Muscle of leg (tissue), 3 donors: ENCODE measurements at regions not wholly inside any gene's neighbourhood (a gene's known extent, or its start where the extent isn't known, plus 50 kb on each side); places are given as distances from the start of the nearest gene placed in this dataset.
A peak's percentile ranks its signal among the peaks of the same experiment; 100 is the strongest.

Source experiments
- DNase-seq: peaks from one replicate; pipeline ENCODE4 v3.0.0; 2013
- H3K27ac ChIP-seq: one replicate; pipeline ENCODE4 v1.5.1; 2013; ENCODE audit warnings: mild to moderate bottlenecking, low read length, control low read depth
- H3K27me3 ChIP-seq: one replicate; pipeline ENCODE4 v1.6.1; 2013; ENCODE audit warnings: low read length; ENCODE audit not compliant: control insufficient read depth, insufficient read depth
- H3K36me3 ChIP-seq: one replicate; pipeline ENCODE4 v1.6.1; 2013; ENCODE audit warnings: low read length; ENCODE audit not compliant: control insufficient read depth, insufficient read depth
- H3K4me1 ChIP-seq: one replicate; pipeline ENCODE4 v1.6.1; 2013; ENCODE audit warnings: low read length; ENCODE audit not compliant: control insufficient read depth, insufficient read depth
- H3K4me3 ChIP-seq: one replicate; pipeline ENCODE4 v1.5.1; 2013; ENCODE audit warnings: low read length, control low read depth
- H3K9me3 ChIP-seq: replicated peaks from 2 replicates; pipeline ENCODE4 v1.6.1; 2013; ENCODE audit warnings: low read depth, low read length; ENCODE audit not compliant: control insufficient read depth
- WGBS: methylation state at CpG from one replicate; pipeline ENCODE4 v1.1.5; 2013; ENCODE audit warnings: missing lambda C conversion rate; ENCODE audit not compliant: insufficient coverage; 5-methylcytosine and 5-hydroxymethylcytosine counted together

GRCh38 chr2:120936476-120937334 lies 201.0 kb downstream of the GLI2 start:
- 50% methylated on average over 5 of the region's 10 CpGs for WGBS
- peaks cover 75% of the 10 kb centered on the region for H3K4me1 ChIP-seq
- no peak overlapping the region for H3K27ac ChIP-seq
- no peak overlapping the region for H3K4me3 ChIP-seq
- DNase-seq = peak; percentile 37
- H3K36me3 ChIP-seq = no peaks in the 10 kb centered on the region
- no peaks in the 10 kb centered on the region for H3K9me3 ChIP-seq
- H3K27me3 ChIP-seq = peaks cover 5% of the 10 kb centered on the region

GRCh38 chr2:120937686-120938044 lies 202.0 kb downstream of the GLI2 start:
- Histone ChIP-seq H3K27ac (peak overlapping the region; percentile 51), H3K9me3 (no peaks in the 10 kb centered on the region), H3K27me3 (peaks cover 5% of the 10 kb centered on the region), H3K4me3 (no peak overlapping the region), H3K4me1 (peaks cover 71% of the 10 kb centered on the region), H3K36me3 (no peaks in the 10 kb centered on the region)
- WGBS = 7% methylated on average over 5 of the region's 6 CpGs
- DNase-seq = peak; percentile 95

GRCh38 chr2:120938045-120938771 lies 202.5 kb downstream of the GLI2 start:
- no peaks in the 10 kb centered on the region for H3K36me3 ChIP-seq
- peaks cover 3% of the 10 kb centered on the region for H3K27me3 ChIP-seq
- peaks cover 65% of the 10 kb centered on the region for H3K4me1 ChIP-seq
- 31% methylated on average over 4 of the region's 11 CpGs for WGBS
- H3K27ac ChIP-seq = peak overlapping the region; percentile 51
- H3K4me3 ChIP-seq = no peak overlapping the region
- no peaks in the 10 kb centered on the region for H3K9me3 ChIP-seq
- no peak for DNase-seq

DNA sequence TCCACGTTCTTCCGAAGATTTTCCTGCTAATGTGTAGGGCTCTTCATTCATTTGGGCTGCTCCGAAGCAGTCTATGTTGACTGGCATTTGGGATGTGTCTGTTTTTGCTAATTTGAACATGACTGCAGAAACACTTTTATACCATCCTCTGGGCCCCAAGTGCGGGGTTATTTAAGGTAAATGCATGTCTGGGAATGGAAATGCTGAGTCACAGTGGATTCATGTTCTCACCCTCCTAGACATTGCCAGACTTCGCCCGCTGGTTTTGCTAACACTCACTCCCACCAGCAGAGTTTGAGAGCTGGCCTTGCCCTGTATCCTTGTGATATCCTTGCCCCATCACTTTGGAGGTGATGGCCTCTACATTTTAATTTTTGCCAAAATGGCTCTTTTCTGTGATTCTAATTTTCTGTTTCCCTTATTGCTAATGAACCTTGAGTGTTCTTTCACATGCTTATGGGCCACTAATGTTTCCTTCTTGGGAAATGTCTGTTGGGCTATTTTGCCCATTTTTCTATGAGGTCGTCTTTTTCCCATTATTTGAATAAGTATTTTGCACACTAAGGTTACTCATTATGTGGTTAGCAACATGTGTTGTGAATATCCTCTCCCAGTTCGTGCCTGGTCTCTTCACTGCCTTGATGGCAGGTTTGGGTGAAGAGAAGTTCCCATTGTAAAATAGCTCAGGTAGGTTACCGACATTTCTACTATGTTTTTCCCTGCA lies 204.1 kb downstream of the GLI2 start:
- Histone ChIP-seq H3K4me1 (peaks cover 53% of the 10 kb centered on the region), H3K27ac (no peak overlapping the region), H3K36me3 (peaks cover 3% of the 10 kb centered on the region), H3K27me3 (peaks cover 3% of the 10 kb centered on the region), H3K4me3 (no peak overlapping the region), H3K9me3 (no peaks in the 10 kb centered on the region)
- DNase-seq = peak; percentile 47
- 100% methylated on average over 1 of the region's 9 CpGs for WGBS

DNA sequence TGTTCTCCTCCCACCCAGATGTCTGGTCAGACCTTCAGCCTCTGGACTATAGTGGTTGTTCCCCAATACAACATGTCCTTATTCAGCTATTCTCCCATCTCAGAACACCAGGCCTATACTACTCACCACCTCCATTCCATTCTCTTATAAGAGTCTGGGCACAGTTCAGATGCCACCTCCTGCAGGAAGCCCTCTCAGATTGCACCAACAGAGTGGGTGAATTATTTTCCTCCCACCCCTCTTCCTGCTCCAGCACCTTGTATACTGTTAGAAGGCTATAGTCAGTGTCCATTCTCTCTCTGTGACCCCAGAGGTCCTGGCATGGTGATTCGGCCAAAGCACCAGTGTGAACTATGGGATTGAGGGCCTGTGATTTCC lies 204.6 kb downstream of the GLI2 start:
- no peak for DNase-seq
- Histone ChIP-seq H3K9me3 (no peaks in the 10 kb centered on the region), H3K4me1 (peaks cover 47% of the 10 kb centered on the region), H3K4me3 (no peak overlapping the region), H3K27ac (no peak overlapping the region), H3K27me3 (peaks cover 3% of the 10 kb centered on the region), H3K36me3 (peaks cover 3% of the 10 kb centered on the region)
- WGBS = no CpG with 5 or more reads among the region's 1 CpG

GRCh38 chr2:120940726-120941256 lies 205.1 kb downstream of the GLI2 start:
- H3K4me3 ChIP-seq = no peak overlapping the region
- peaks cover 3% of the 10 kb centered on the region for H3K36me3 ChIP-seq
- H3K27me3 ChIP-seq = no peaks in the 10 kb centered on the region
- peaks cover 42% of the 10 kb centered on the region for H3K4me1 ChIP-seq
- H3K27ac ChIP-seq = no peak overlapping the region
- DNase-seq = no peak
- H3K9me3 ChIP-seq = no peaks in the 10 kb centered on the region
- WGBS = 66% methylated on average over 8 of the region's 9 CpGs

DNA sequence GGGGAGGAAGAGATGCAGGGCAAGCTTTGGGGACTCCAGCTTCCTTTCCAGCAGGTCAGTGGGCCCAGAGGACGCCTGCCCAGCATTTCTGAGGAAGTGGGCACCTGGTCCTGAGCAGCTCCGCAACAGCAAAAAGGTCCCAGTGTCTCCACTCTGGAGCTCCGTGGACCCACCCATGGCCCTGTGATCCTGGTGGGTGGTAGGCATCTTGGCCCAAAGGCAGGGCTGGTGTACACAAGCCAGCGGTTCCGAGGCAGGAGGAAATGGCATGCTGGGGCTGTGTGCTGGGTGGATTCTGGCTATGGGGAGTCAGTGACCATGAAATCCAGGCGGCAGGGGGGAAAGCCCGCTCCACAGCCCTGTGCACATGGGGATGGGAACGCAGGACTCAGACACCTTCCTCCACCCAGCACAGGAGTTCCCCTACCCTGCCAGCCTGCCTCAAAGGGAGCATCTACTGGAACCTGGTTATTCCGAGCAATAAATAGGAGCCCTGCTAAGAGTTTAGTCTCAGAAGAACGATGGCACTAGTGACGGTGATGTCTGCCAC lies 206.0 kb downstream of the GLI2 start:
- Histone ChIP-seq H3K4me1 (peaks cover 34% of the 10 kb centered on the region), H3K4me3 (no peak overlapping the region), H3K9me3 (no peaks in the 10 kb centered on the region), H3K27me3 (no peaks in the 10 kb centered on the region), H3K36me3 (peaks cover 6% of the 10 kb centered on the region), H3K27ac (no peak overlapping the region)
- WGBS = 69% methylated on average over 6 of the region's 11 CpGs
- DNase-seq = no peak

- Histone ChIP-seq H3K36me3 (peaks cover 6% of the 10 kb centered on the region), H3K27ac (no peak overlapping the region), H3K27me3 (no peaks in the 10 kb centered on the region), H3K9me3 (no peaks in the 10 kb centered on the region), H3K4me3 (no peak overlapping the region), H3K4me1 (peaks cover 24% of the 10 kb centered on the region)
- DNase-seq = no peak
- 91% methylated on average over 15 of the region's 15 CpGs for WGBS
These were observed 207.0 kb downstream of the GLI2 start for GRCh38 chr2:120942658-120943057.

- WGBS = 79% methylated on average over 7 of the region's 9 CpGs
- H3K4me1 ChIP-seq = peaks cover 16% of the 10 kb centered on the region
- DNase-seq = no peak
- H3K36me3 ChIP-seq = peaks cover 6% of the 10 kb centered on the region
- no peaks in the 10 kb centered on the region for H3K9me3 ChIP-seq
- H3K27ac ChIP-seq = no peak overlapping the region
- H3K27me3 ChIP-seq = no peaks in the 10 kb centered on the region
- H3K4me3 ChIP-seq = no peak overlapping the region
These were observed 207.9 kb downstream of the GLI2 start for GRCh38 chr2:120943403-120944034.
